Memory B cell (primary cell): ENCODE measurements at regions not wholly inside any gene's neighbourhood (a gene's known extent, or its start where the extent isn't known, plus 50 kb on each side); places are given as distances from the start of the nearest gene placed in this dataset.

ENCODE experiments used
- ATAC-seq: fragments of 150-1000 bp; cut with Tn5 transposase; 2 replicates; pipeline ENCODE4 v1.10.0; 2021; ENCODE audit warnings: low read depth, mild to moderate bottlenecking, moderate library complexity
- DNase-seq, 2 donors: peaks; one replicate each; pipeline ENCODE4 v3.0.0; 2022; ENCODE audit warnings: low spot score in 2 of 2
- H3K27ac Mint-ChIP-seq: one replicate; pipeline ENCODE4 v1.8.0; 2022; ENCODE audit warnings: mild to moderate bottlenecking, moderate library complexity, mixed read lengths
- H3K27me3 Mint-ChIP-seq: one replicate; pipeline ENCODE4 v1.8.0; 2022; ENCODE audit warnings: mixed read lengths
- H3K36me3 Mint-ChIP-seq: one replicate; pipeline ENCODE4 v1.8.0; 2022; ENCODE audit warnings: mild to moderate bottlenecking, mixed read lengths
- H3K4me1 Mint-ChIP-seq: one replicate; pipeline ENCODE4 v1.8.0; 2022; ENCODE audit warnings: mixed read lengths
- H3K4me3 Mint-ChIP-seq: one replicate; pipeline ENCODE4 v1.8.0; 2022; ENCODE audit warnings: mild to moderate bottlenecking, moderate library complexity, mixed read lengths
- H3K9me3 Mint-ChIP-seq: one replicate; pipeline ENCODE4 v1.8.0; 2022; ENCODE audit warnings: mixed read lengths

DNA sequence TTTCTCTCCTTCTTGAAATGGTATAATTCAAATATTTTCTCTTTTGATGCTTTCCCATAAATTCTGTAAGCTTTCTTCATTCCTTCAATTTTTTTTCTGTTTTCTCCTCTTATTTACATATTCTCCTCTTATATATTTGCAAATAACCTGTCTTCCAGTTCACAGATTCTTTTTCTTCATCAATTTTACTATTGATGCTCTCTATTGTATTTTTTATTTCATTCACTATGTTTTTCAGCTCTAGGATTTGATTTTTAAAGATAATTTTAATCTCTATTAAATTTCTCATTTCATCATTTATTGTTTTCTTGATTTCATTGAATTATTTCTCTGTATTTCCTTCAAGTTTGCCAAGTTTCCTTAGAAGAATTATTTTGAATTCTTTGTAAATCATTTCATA, 54.0 kb upstream of the PRPS1L1 start:
- H3K36me3 Mint-ChIP-seq = peaks cover 5% of the 10 kb centered on the region
- no peak overlapping the region for H3K4me3 Mint-ChIP-seq
- H3K27me3 Mint-ChIP-seq = peaks cover 1% of the 10 kb centered on the region
- DNase-seq = no peak
- no peak overlapping the region for H3K27ac Mint-ChIP-seq
- no peak for ATAC-seq
- H3K4me1 Mint-ChIP-seq = peaks cover 6% of the 10 kb centered on the region
- H3K9me3 Mint-ChIP-seq = peaks cover 11% of the 10 kb centered on the region

GRCh38 chr7:18082169-18082568, 54.5 kb upstream of the PRPS1L1 start:
- H3K27me3 Mint-ChIP-seq = peaks cover 5% of the 10 kb centered on the region
- H3K27ac Mint-ChIP-seq = no peak overlapping the region
- no peak for DNase-seq
- H3K36me3 Mint-ChIP-seq = peaks cover 5% of the 10 kb centered on the region
- peaks cover 8% of the 10 kb centered on the region for H3K4me1 Mint-ChIP-seq
- no peak overlapping the region for H3K4me3 Mint-ChIP-seq
- H3K9me3 Mint-ChIP-seq = peaks cover 11% of the 10 kb centered on the region
- no peak for ATAC-seq

GRCh38 chr7:18086165-18087025, 58.7 kb upstream of the PRPS1L1 start:
- H3K27me3 Mint-ChIP-seq = peaks cover 7% of the 10 kb centered on the region
- peak; percentile 83 for ATAC-seq
- H3K4me3 Mint-ChIP-seq = peak overlapping the region; percentile 83

GRCh38 chr7:18087026-18087686, 59.5 kb upstream of the PRPS1L1 start:
- peak; percentile 13 for ATAC-seq
- no peaks in the 10 kb centered on the region for H3K36me3 Mint-ChIP-seq
- H3K27ac Mint-ChIP-seq = no peak overlapping the region
- no peaks in the 10 kb centered on the region for H3K9me3 Mint-ChIP-seq
- H3K27me3 Mint-ChIP-seq = peaks cover 7% of the 10 kb centered on the region
- no peak for DNase-seq
- peak overlapping the region; percentile 83 for H3K4me3 Mint-ChIP-seq
- H3K4me1 Mint-ChIP-seq = peaks cover 12% of the 10 kb centered on the region

More at GRCh38 chr7:18086165-18087025, 58.7 kb upstream of the PRPS1L1 start:
- peaks cover 4% of the 10 kb centered on the region for H3K9me3 Mint-ChIP-seq
- H3K36me3 Mint-ChIP-seq = peaks cover 3% of the 10 kb centered on the region
- H3K27ac Mint-ChIP-seq = no peak overlapping the region
- H3K4me1 Mint-ChIP-seq = peaks cover 12% of the 10 kb centered on the region
- peak; percentile 14 to 29 for DNase-seq

DNA sequence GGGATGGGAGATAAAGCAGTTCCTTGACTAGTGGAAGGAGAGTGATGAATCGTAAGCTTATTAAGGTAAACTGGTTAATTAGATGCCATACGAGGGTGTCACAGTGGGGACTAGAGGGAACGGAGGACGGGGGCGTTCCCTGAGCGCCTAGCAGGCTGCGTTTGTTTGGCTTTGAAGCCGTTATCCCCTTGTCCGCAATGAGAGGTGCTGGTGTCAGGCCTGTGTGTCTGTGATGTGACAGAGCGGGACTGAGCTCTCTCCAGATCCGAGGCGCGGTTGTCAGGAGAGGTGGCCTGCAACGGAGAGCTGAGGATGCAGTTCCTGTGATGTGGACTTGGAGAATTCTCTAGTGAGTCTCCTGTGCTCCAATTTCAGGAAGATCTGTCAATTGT, 60.0 kb upstream of the PRPS1L1 start:
- DNase-seq (no peak), ATAC-seq (no peak)
- H3K9me3 Mint-ChIP-seq = no peaks in the 10 kb centered on the region
- H3K27me3 Mint-ChIP-seq = peaks cover 7% of the 10 kb centered on the region
- H3K27ac Mint-ChIP-seq = no peak overlapping the region
- peak overlapping the region; percentile 83 for H3K4me3 Mint-ChIP-seq
- H3K36me3 Mint-ChIP-seq = no peaks in the 10 kb centered on the region
- peaks cover 12% of the 10 kb centered on the region for H3K4me1 Mint-ChIP-seq

DNA sequence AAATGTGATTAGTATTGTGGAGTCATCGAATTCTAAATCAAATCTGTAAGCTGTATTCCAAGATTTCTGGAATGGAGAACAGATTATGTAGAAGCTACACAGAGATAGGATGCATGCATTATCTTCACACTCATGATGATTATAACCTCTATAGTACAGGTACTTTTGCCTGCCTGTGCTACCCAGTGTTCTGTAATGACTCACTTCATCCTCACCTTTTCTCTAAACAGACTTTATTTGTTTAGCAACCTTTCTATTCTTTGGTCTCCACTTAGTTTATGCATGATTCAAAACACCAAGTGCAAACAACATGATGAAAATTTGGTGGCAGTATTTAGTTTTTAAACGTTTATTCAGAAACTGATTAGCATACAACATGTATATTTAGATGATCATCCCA, 68.4 kb upstream of the PRPS1L1 start:
- peaks cover 2% of the 10 kb centered on the region for H3K36me3 Mint-ChIP-seq
- ATAC-seq (no peak), DNase-seq (no peak)
- no peak overlapping the region for H3K27ac Mint-ChIP-seq
- no peaks in the 10 kb centered on the region for H3K27me3 Mint-ChIP-seq
- H3K4me3 Mint-ChIP-seq = no peak overlapping the region
- peaks cover 7% of the 10 kb centered on the region for H3K9me3 Mint-ChIP-seq
- peaks cover 2% of the 10 kb centered on the region for H3K4me1 Mint-ChIP-seq

- ATAC-seq (no peak), DNase-seq (no peak)
- Mint-ChIP-seq H3K4me3 (no peak overlapping the region), H3K9me3 (peaks cover 11% of the 10 kb centered on the region), H3K36me3 (peaks cover 2% of the 10 kb centered on the region), H3K27ac (no peak overlapping the region), H3K27me3 (peaks cover 3% of the 10 kb centered on the region), H3K4me1 (no peaks in the 10 kb centered on the region)
Observed at GRCh38 chr7:18102576-18102975, 74.9 kb upstream of the PRPS1L1 start.

DNA sequence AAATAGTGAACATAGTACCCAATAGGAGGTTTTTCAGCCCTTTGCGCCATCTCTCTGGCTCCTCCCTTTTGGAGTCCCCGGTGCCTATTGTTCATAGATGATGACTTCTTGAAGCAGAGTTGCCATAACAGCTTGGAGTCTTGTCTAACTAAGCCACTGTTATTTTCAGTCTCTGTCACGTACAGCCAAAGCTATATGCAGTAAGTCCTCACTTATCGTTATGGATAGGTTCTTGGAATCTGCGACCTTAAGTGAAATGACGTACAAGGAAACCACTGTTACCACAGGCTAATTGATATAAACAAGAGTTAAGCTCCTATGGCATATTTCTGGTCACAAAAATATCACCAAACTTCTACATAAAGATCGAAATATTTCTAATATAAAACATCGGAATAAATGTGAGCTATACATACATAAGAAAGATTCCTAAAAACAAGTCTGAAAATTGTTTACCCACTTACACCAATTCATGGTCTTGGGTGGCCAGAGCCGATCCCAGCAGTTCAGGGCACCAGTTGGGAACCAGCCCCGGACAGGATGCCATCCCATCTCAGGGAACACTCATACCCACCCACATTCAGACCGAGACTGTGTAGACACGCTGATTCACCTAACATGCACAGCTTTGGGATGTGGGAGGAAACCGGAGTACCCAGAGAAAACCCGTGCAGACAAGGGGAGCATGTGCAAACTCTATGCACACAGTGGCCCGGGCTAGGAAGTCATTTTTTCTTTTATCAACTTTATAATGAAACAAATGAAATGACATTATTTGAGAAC, 76.0 kb upstream of the PRPS1L1 start:
- Mint-ChIP-seq H3K4me1 (no peaks in the 10 kb centered on the region), H3K36me3 (peaks cover 2% of the 10 kb centered on the region), H3K9me3 (peaks cover 11% of the 10 kb centered on the region), H3K4me3 (no peak overlapping the region), H3K27me3 (peaks cover 3% of the 10 kb centered on the region), H3K27ac (no peak overlapping the region)
- ATAC-seq (no peak), DNase-seq (no peak)

GRCh38 chr7:18109762-18110161, 82.1 kb upstream of the PRPS1L1 start:
- Mint-ChIP-seq H3K27ac (no peak overlapping the region), H3K4me1 (peaks cover 2% of the 10 kb centered on the region), H3K9me3 (peaks cover 3% of the 10 kb centered on the region), H3K4me3 (no peak overlapping the region), H3K36me3 (no peaks in the 10 kb centered on the region), H3K27me3 (peaks cover 13% of the 10 kb centered on the region)
- no peak for DNase-seq
- no peak for ATAC-seq

DNA sequence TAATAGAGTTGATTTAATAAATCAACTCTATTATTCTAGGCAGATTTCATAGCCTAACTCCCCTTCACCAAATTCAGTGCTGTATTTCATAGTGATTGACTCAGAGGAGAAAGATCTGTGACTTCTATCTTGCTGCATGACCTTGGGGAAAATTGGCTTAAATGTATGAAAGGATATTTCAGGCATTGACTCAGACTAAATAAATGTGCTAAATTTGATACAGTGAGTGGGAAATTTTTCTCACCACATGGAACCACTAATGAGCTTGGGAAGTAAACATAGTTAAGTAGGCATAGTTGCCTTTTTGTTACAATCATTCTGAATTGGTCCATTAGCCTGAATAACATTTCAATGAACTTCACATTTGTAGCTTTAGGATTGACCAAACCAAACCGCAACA, 89.0 kb upstream of the PRPS1L1 start:
- DNase-seq (no peak), ATAC-seq (no peak)
- no peaks in the 10 kb centered on the region for H3K9me3 Mint-ChIP-seq
- H3K4me1 Mint-ChIP-seq = peaks cover 2% of the 10 kb centered on the region
- no peak overlapping the region for H3K27ac Mint-ChIP-seq
- no peaks in the 10 kb centered on the region for H3K36me3 Mint-ChIP-seq
- no peak overlapping the region for H3K4me3 Mint-ChIP-seq
- peaks cover 2% of the 10 kb centered on the region for H3K27me3 Mint-ChIP-seq

DNA sequence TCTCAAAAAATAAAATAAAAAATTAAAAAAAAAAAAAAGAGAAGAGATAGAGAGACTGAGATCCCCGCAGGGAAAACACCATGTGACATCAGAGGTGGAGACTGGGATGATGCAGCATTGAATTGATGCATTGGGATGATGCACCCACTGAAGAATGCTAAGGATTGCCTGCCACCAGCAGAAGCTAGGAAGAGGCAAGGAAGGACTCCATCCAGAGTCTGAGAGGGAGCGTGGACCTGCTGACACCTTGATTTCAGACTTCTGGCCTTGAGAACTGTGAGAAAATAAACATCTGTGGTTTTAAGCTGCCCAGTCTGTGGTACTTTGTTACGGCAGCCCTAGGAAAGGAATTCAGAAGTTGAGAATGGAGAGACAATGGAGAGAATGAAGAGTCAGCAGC, 89.8 kb upstream of the PRPS1L1 start:
- no peak for ATAC-seq
- Mint-ChIP-seq H3K9me3 (no peaks in the 10 kb centered on the region), H3K36me3 (no peaks in the 10 kb centered on the region), H3K4me1 (peaks cover 2% of the 10 kb centered on the region), H3K27ac (no peak overlapping the region), H3K4me3 (no peak overlapping the region), H3K27me3 (peaks cover 2% of the 10 kb centered on the region)
- no peak for DNase-seq

DNA sequence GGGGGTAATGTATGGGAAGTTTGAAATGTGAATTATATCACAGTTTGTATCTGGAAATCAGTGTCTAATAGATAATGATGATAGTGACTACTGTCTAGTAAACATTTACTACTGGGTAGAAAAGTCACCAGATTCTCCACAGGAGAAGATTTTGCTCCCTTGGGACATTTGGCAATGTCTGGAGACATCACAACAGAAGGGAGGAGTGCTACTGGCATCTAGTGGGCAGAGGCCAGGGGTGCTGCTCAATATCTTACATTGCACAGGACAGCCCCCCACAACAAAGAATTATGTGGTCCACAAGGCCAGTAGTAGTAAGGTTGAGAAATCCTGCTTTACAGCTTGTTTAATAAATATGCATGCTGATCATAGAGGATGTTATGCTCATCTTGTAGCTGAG, 92.3 kb upstream of the PRPS1L1 start:
- DNase-seq = no peak
- no peak for ATAC-seq
- H3K27ac Mint-ChIP-seq = no peak overlapping the region
- H3K4me3 Mint-ChIP-seq = no peak overlapping the region
- no peaks in the 10 kb centered on the region for H3K36me3 Mint-ChIP-seq
- no peaks in the 10 kb centered on the region for H3K4me1 Mint-ChIP-seq
- H3K9me3 Mint-ChIP-seq = no peaks in the 10 kb centered on the region
- no peaks in the 10 kb centered on the region for H3K27me3 Mint-ChIP-seq

DNA sequence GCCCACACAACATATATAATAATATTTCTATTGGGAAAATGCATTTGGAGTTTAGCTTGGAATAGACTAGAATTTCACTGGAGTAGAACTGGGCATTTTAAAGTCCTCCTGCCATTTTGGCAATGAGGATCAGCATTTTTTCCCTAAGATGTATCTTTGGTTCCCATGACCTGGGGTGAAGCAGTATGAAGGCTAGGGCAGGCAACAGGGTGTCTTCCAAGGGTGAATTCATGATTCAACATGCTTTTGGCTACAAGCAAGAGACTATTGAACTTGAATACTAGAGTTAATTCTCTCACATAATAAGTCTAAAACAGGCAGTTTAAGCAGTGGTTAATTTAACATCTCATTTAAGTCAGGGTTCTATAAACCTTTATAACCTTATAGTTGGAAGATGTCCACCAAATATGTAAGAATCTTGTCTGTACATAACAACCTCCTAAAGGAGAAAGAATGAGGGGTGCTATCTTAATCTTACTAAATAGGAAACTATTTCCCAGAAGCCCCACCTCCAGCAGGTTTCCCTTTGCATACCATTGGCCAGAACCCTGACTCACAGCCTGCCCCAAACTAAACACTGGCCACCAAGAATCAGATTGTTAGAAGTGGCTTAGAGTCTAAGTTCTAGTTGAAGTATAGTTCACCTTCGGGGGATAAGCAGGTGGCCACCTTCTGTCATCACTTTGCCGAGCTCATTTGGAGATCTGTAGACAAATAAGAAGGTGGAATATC, 96.0 kb upstream of the PRPS1L1 start:
- no peak overlapping the region for H3K4me3 Mint-ChIP-seq
- no peaks in the 10 kb centered on the region for H3K4me1 Mint-ChIP-seq
- no peak for DNase-seq
- H3K9me3 Mint-ChIP-seq = no peaks in the 10 kb centered on the region
- ATAC-seq = no peak
- H3K27me3 Mint-ChIP-seq = no peaks in the 10 kb centered on the region
- H3K27ac Mint-ChIP-seq = no peak overlapping the region
- H3K36me3 Mint-ChIP-seq = no peaks in the 10 kb centered on the region
